Hematopoietic multipotent progenitor cell treated with erythropoietin and hydrocortisone succinate and interleukin-3 and kit ligand, for 8 days (in vitro differentiated cells): ENCODE measurements at regions not wholly inside any gene's neighbourhood (a gene's known extent, or its start where the extent isn't known, plus 50 kb on each side); places are given as distances from the start of the nearest gene placed in this dataset.

Source experiments
- DNase-seq: peaks from one replicate; pipeline ENCODE4 v3.0.0-alpha.2; 2015

DNA sequence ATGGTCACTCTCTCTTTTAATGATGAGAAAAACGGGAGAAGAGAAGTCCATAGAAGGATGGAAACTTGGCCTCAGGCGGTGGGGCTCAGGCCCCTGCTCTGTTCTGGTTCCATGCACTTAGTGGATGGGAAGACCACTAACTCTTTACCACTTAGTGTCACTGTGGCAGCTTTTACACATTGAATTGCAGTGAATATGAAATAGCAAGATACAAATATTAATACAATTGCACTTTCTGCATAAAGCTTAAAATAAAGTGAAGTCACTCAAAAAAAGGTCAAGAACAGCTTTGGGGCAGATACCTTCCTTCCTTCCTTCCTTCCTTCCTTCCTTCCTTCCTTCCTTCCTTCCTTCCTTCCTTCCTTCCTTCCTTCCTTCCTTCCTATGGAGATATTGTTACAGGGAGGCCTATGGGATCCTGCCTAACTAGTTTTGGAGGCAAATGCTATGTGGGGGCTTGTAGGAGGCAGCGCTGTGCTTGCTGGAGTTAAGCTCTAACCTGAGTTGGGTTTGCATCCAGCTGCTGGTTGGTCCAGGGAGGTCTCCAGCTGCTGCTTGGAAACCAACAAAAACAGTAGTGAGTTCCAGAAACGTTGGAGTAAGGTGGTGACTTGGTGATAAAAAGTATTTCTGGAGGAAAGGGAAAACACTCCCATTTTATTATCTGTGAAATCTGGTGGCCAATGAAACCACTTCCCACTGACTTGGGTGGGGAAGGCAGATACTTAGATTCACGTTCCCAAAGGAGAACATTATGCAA, 62.3 kb upstream of the NKX2-2 start:
- no peak for DNase-seq

DNA sequence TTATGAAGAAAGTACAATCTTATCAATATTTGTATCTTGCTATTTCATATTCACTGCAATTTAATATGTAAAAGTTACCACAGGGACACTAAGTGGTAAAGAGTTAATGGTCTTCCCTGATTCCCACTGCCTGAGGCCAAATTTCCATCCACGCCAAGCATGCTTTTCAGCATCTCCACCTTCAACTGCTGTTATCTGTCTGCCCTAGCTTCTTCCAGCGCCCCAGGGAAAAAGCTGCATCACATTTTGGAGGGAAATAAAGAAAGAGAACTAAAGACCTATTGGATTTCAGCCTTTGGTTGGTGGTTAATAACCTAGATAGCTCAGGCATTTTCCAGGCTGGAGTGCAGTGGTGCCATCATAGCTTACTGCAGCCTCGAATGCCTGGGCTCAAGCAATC, 61.3 kb upstream of the NKX2-2 start:
- no peak for DNase-seq

DNA sequence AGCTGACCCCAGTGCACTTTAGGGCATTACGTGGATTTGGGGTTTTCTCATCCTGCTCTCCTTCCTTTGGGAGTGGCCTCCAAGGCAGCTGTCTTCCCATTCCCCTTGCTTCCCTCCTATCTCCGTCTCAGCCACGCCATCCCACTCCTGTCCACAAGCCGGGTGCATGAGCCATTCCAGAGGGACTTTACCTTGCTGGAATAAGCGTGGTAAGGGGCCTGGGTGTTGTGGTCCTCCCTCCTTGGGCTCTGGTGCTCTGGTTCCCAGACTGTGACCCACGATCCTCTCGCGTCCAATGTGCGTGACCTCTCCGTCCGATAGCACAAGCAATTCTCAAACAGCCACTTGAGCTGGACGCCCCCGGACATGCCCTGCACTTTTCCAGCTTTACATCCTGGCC, 60.6 kb upstream of the NKX2-2 start:
- DNase-seq = no peak

- DNase-seq = no peak
Measured at GRCh38 chr20:21573259-21573658, 59.4 kb upstream of the NKX2-2 start.

- DNase-seq = no peak
Measured at GRCh38 chr20:21571841-21572690, 58.2 kb upstream of the NKX2-2 start.

GRCh38 chr20:21570285-21570992, 56.6 kb upstream of the NKX2-2 start:
- DNase-seq = no peak

- no peak for DNase-seq
Measured at GRCh38 chr20:21569586-21569985, 55.7 kb upstream of the NKX2-2 start.

DNA sequence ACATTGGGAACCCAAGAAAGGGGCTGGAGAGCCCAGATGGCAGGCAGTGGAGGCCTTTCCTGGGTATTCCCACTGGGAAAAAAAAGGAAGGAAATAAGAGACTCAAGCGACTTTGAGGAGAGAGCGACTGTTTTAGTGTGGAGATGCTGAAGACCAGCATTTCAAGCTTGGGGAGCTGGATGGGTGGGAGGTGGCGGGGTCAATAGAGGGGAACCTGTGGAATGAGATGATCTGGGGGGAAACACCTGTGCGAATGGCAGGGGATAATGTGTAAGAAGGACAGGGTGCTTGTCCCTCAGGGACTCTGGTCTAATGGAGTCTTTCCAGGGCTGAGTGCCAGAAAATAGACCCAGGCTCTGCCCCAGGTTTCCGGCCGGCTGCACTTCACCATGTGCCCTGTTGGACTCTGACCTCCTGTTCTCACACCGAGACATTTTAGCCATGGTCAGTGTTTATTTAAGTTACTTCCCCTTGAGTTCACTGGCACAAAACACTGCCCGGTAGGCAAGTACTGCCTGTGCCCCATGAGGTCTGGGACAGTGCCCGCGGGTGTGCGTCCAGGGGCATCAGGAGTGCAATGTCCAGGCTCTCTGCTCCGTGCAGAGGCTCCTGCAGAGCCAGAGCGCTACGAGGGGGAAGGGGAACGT, 50.4 kb upstream of the NKX2-2 start:
- DNase-seq = no peak
